Testis (tissue), 2 donors: ENCODE measurements at regions not wholly inside any gene's neighbourhood (a gene's known extent, or its start where the extent isn't known, plus 50 kb on each side); places are given as distances from the start of the nearest gene placed in this dataset.

Source experiments
- DNase-seq: peaks from one replicate; pipeline ENCODE4 v3.0.0-alpha.2; 2019
- H3K27ac ChIP-seq, 2 donors: fragments of 200-600 bp; sonication (generic); one replicate each; pipeline ENCODE4 v1.5.1; 2019
- H3K27me3 ChIP-seq: fragments of 200-600 bp; sonication (generic); one replicate; pipeline ENCODE4 v1.5.1; 2019
- H3K36me3 ChIP-seq: fragments of 200-600 bp; sonication (generic); one replicate; pipeline ENCODE4 v1.5.1; 2017; ENCODE audit warnings: low read depth; ENCODE audit errors: missing control alignments
- H3K4me1 ChIP-seq: fragments of 200-600 bp; sonication (generic); one replicate; pipeline ENCODE4 v1.5.1; 2019
- H3K4me3 ChIP-seq, 2 donors: fragments of 200-600 bp; sonication (generic); one replicate each; pipeline ENCODE4 v1.5.1; 2017 to 2019
- H3K9me3 ChIP-seq: fragments of 200-600 bp; sonication (generic); one replicate; pipeline ENCODE4 v1.5.1; 2017
- CTCF ChIP-seq, 3 experiments: fragments of 450-650 bp in 2 of 3; fragments of 200-600 bp in 1 of 3; sonication (generic) in 1 of 3; IDR thresholded peaks; one replicate each; pipeline ENCODE4 v1.5.1; 2016 to 2019; ENCODE audit warnings: antibody characterized with exemption in 3 of 3, mild to moderate bottlenecking in 2 of 3, moderate library complexity in 1 of 3
- POLR2A ChIP-seq: fragments of 450-650 bp; IDR thresholded peaks from one replicate; pipeline ENCODE4 v1.6.1; 2017; ENCODE audit warnings: antibody characterized with exemption, mild to moderate bottlenecking, moderate library complexity
- WGBS, 2 donors: methylation state at CpG; one replicate each; pipeline ENCODE4 v1.1.5; 2018; 5-methylcytosine and 5-hydroxymethylcytosine counted together
- intact Hi-C: fragments of 100-400 bp; cut with DNase I; formaldehyde crosslinking; loops from one replicate; pipeline ENCODE4 v1.15.1; 2023; ENCODE audit warnings: low total_unique reads

GRCh38 chr10:121244818-121245217 lies 353.4 kb downstream of the FGFR2 start:
- Histone ChIP-seq H3K27me3 (no peaks in the 10 kb centered on the region), H3K4me3 (no peak overlapping the region), H3K4me1 (no peaks in the 10 kb centered on the region), H3K36me3 (no peaks in the 10 kb centered on the region), H3K9me3 (no peaks in the 10 kb centered on the region), H3K27ac (no peak overlapping the region)
- DNase-seq, result no peak
- 74 to 77% methylated on average over 8 of the region's 8 CpGs for WGBS, 2 donors
- TF ChIP-seq CTCF (IDR thresholded peaks at IDR 0.05) (no peak), POLR2A (no peak)
- intact Hi-C loops, result no loop called here

- Histone ChIP-seq H3K27ac (no peak overlapping the region), H3K9me3 (no peaks in the 10 kb centered on the region), H3K36me3 (no peaks in the 10 kb centered on the region), H3K4me1 (no peaks in the 10 kb centered on the region), H3K27me3 (no peaks in the 10 kb centered on the region), H3K4me3 (no peak overlapping the region)
- intact Hi-C loops, result no loop called here
- no peak for TF ChIP-seq POLR2A
- no peak for TF ChIP-seq CTCF (IDR thresholded peaks at IDR 0.05)
- WGBS, 2 donors, result 81% methylated on average over 1 of the region's 1 CpG
- DNase-seq, result no peak
These were observed 352.5 kb downstream of the FGFR2 start for GRCh38 chr10:121245754-121246153.

- no peaks in the 10 kb centered on the region for H3K9me3 ChIP-seq
- H3K36me3 ChIP-seq, result no peaks in the 10 kb centered on the region
- no peaks in the 10 kb centered on the region for H3K4me1 ChIP-seq
- intact Hi-C loops, result no loop called here
- H3K27me3 ChIP-seq, result no peaks in the 10 kb centered on the region
- DNase-seq, result no peak
- TF ChIP-seq CTCF (IDR thresholded peaks at IDR 0.05) (no peak), POLR2A (no peak)
- WGBS, 2 donors, result 76 to 86% methylated on average over 6 of the region's 6 CpGs
- no peak overlapping the region for H3K27ac ChIP-seq
- no peak overlapping the region for H3K4me3 ChIP-seq
These were observed 350.0 kb downstream of the FGFR2 start for GRCh38 chr10:121248266-121248665.

GRCh38 chr10:121250995-121251764 lies 347.1 kb downstream of the FGFR2 start:
- 94 to 95% methylated on average over 6 of the region's 6 CpGs for WGBS, 2 donors
- H3K9me3 ChIP-seq, result no peaks in the 10 kb centered on the region
- H3K4me3 ChIP-seq, result no peak overlapping the region
- no peak for DNase-seq
- intact Hi-C loops, result no loop called here
- H3K27me3 ChIP-seq, result no peaks in the 10 kb centered on the region
- no peaks in the 10 kb centered on the region for H3K4me1 ChIP-seq
- H3K36me3 ChIP-seq, result no peaks in the 10 kb centered on the region
- no peak for TF ChIP-seq CTCF (IDR thresholded peaks at IDR 0.05)
- TF ChIP-seq POLR2A, result no peak
- no peak overlapping the region for H3K27ac ChIP-seq

GRCh38 chr10:121252756-121253155 lies 345.5 kb downstream of the FGFR2 start:
- intact Hi-C loops, result no loop called here
- Histone ChIP-seq H3K36me3 (no peaks in the 10 kb centered on the region), H3K27ac (no peak overlapping the region), H3K27me3 (no peaks in the 10 kb centered on the region), H3K4me1 (no peaks in the 10 kb centered on the region), H3K9me3 (no peaks in the 10 kb centered on the region), H3K4me3 (no peak overlapping the region)
- no peak for DNase-seq
- TF ChIP-seq CTCF (IDR thresholded peaks at IDR 0.05) (no peak), POLR2A (no peak)
- 74 to 82% methylated on average over 2 of the region's 2 CpGs for WGBS, 2 donors
